ENCODE measurements at regions not wholly inside any gene's neighbourhood (a gene's known extent, or its start where the extent isn't known, plus 50 kb on each side); places are given as distances from the start of the nearest gene placed in this dataset.

- ATAC-seq, result no peak
- DNase-seq (ENCODE audit: low spot score), result no peak
- no peaks in the 10 kb centered on the region for H3K27me3 ChIP-seq (ENCODE audit: control insufficient read depth in 1 of 2, insufficient read depth in 2 of 2, low read length in 2 of 2)
- intact Hi-C loops (cut with micrococcal nuclease; ENCODE audit: unreplicated experiment) (no loop called here), in situ Hi-C loops (cut with HindIII; ENCODE audit: extremely low pct_ligation_motif_present, low pct_unique_long_range_greater_than_20kb) (no loop called here)
- no peaks in the 10 kb centered on the region for H3K4me1 ChIP-seq (ENCODE audit: insufficient read depth, low read length)
- POLR2A ChIA-PET, result no interaction called here
- H2AFZ ChIP-seq (ENCODE audit: low read length), result no peak overlapping the region
- WGBS (ENCODE audit: low lambda C conversion rate), result 21% methylated on average over 5 of the region's 5 CpGs
- H3K27ac ChIP-seq (ENCODE audit: extremely low read length, insufficient read depth, low read length), result no peak overlapping the region
- no peaks in the 10 kb centered on the region for H3K9me3 ChIP-seq (ENCODE audit: low read length)
- H3K36me3 ChIP-seq (replicated peaks in 1 of 2; ENCODE audit: control insufficient read depth in 1 of 2, insufficient read depth in 2 of 2, low read length in 2 of 2), result no peaks in the 10 kb centered on the region
- no peaks in the 10 kb centered on the region for H4K20me1 ChIP-seq (ENCODE audit: insufficient read depth, low read length)
- no peak overlapping the region for H3K4me3 ChIP-seq (replicated peaks in 1 of 3; ENCODE audit: insufficient read depth in 1 of 3, low read depth in 2 of 3, low read length in 3 of 3)
- no peak for TF ChIP-seq YY1 (IDR thresholded peaks at IDR 0.05; ENCODE audit: insufficient read depth, insufficient replicate concordance, low read depth, low read length)
- TF ChIP-seq GTF2F1 (IDR thresholded peaks at IDR 0.05; ENCODE audit: low read length), result no peak
- TF ChIP-seq ZSCAN29 (CRISPR knock-in tag; conservative IDR thresholded peaks at IDR 0.05), result no peak
- TF ChIP-seq REST (IDR thresholded peaks at IDR 0.05; ENCODE audit: borderline replicate concordance in 1 of 2, low read depth in 1 of 2, low read length in 2 of 2), result no peak
- no peak for TF ChIP-seq CEBPG (CRISPR knock-in tag; IDR thresholded peaks at IDR 0.05)
- TF ChIP-seq ZBTB7A (CRISPR knock-in tag; IDR thresholded peaks at IDR 0.05), result no peak
- no peak for TF ChIP-seq ATF4 (CRISPR knock-in tag; IDR thresholded peaks at IDR 0.05)
- no peak for TF ChIP-seq SALL1 (CRISPR knock-in tag; IDR thresholded peaks at IDR 0.05)
- FAIRE-seq, result no peak
- CTCF ChIA-PET (ENCODE audit: low intra/inter-chr PET ratio, low total read pairs), result no interaction called here
- no TSS peak for BruUV-seq (replicated peaks)
- H3K79me2 ChIP-seq (ENCODE audit: insufficient read depth, low read length), result no peaks in the 10 kb centered on the region
- no peak overlapping the region for H3K4me2 ChIP-seq (ENCODE audit: low read depth, low read length)
- H3K9ac ChIP-seq (ENCODE audit: insufficient read depth, low read depth, low read length), result no peak overlapping the region
Measured at GRCh38 chr3:5431811-5432378, 244.4 kb downstream of the EDEM1 start.
